HG02798 (cell line): ENCODE measurements at regions not wholly inside any gene's neighbourhood (a gene's known extent, or its start where the extent isn't known, plus 50 kb on each side); places are given as distances from the start of the nearest gene placed in this dataset.

Experiments
- ATAC-seq: cut with Tn5 transposase; IDR thresholded peaks from one replicate; pipeline ENCODE4 v1.9.1; 2021; ENCODE audit warnings: mild to moderate bottlenecking; ENCODE audit not compliant: unreplicated experiment, poor library complexity

GRCh38 chr12:23423796-23424195 lies 525.7 kb downstream of the SOX5 start:
- no peak for ATAC-seq

- ATAC-seq = no peak
Observed at GRCh38 chr12:23424685-23425084, 524.8 kb downstream of the SOX5 start.

- ATAC-seq = no peak
Observed at GRCh38 chr12:23426328-23426727, 523.1 kb downstream of the SOX5 start.

- ATAC-seq = no peak
Observed at GRCh38 chr12:23428758-23429157, 520.7 kb downstream of the SOX5 start.

- no peak for ATAC-seq
Observed at GRCh38 chr12:23431006-23431405, 518.5 kb downstream of the SOX5 start.

GRCh38 chr12:23433121-23433520 lies 516.3 kb downstream of the SOX5 start:
- no peak for ATAC-seq

GRCh38 chr12:23434154-23434553 lies 515.3 kb downstream of the SOX5 start:
- ATAC-seq = no peak

GRCh38 chr12:23446746-23447145 lies 502.7 kb downstream of the SOX5 start:
- no peak for ATAC-seq

- no peak for ATAC-seq
Observed at GRCh38 chr12:23450810-23451209, 498.7 kb downstream of the SOX5 start.

- no peak for ATAC-seq
Observed at GRCh38 chr12:23455283-23455682, 494.2 kb downstream of the SOX5 start.

- ATAC-seq = no peak
Observed at GRCh38 chr12:23458640-23459039, 490.8 kb downstream of the SOX5 start.

GRCh38 chr12:23462546-23462945 lies 486.9 kb downstream of the SOX5 start:
- no peak for ATAC-seq

GRCh38 chr12:23463172-23463571 lies 486.3 kb downstream of the SOX5 start:
- ATAC-seq = no peak

- no peak for ATAC-seq
Observed at GRCh38 chr12:23464241-23464812, 485.1 kb downstream of the SOX5 start.

- no peak for ATAC-seq
Observed at GRCh38 chr12:23472329-23472971, 477.0 kb downstream of the SOX5 start.

GRCh38 chr12:23473071-23473470 lies 476.4 kb downstream of the SOX5 start:
- ATAC-seq = no peak

GRCh38 chr12:23474438-23474976 lies 475.0 kb downstream of the SOX5 start:
- no peak for ATAC-seq
